CD4-positive, alpha-beta T cell treated with Interferon gamma for 1 hour (primary cell): ENCODE measurements at regions not wholly inside any gene's neighbourhood (a gene's known extent, or its start where the extent isn't known, plus 50 kb on each side); places are given as distances from the start of the nearest gene placed in this dataset.
"Not testable (repeated sequence)": the region's sequence is repeated elsewhere in the genome, so short reads cannot be mapped to it uniquely, and the experiment has no call there.

Source experiments
- DNase-seq: peaks from one replicate; pipeline ENCODE4 v3.0.0-alpha.2; 2020

DNA sequence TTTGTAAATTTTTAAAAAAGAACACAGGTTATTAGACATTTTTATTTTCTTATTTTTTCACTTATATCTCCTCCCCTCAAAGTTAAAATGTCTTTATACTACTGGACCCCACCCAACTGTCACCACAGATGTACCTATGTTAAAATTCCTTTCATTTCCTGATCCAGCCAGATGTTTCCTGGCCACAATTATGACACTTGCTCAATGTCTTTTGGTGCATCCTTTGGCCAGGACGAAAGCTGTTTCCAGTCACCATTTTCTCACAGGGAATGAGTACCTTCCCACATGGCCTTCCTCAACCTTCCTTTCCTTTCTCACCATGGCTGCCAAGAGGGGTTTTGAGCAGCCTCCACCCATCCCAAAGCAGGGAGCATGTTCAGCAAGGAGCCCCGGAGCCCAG is 365.7 kb upstream of the MAF start:
- no peak for DNase-seq

DNA sequence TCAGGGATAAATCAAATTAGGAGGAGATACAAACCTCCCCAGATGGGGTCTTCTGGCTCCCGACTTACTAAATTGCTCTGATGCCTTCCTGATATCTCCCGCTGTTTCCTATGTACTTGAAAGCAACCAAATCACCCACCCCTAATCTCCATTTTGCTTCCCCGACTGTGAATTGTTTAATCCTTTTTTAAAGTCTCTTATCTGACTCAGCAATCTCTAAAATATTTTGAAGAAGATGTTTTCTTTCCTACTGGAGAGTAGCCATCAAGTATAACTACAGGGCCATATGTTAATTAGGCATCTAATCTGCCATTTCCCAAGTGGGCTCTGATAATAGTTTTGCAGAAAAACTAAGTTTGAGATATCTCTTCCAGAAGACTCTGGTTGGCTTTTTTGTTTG is 365.2 kb upstream of the MAF start:
- DNase-seq = no peak

DNA sequence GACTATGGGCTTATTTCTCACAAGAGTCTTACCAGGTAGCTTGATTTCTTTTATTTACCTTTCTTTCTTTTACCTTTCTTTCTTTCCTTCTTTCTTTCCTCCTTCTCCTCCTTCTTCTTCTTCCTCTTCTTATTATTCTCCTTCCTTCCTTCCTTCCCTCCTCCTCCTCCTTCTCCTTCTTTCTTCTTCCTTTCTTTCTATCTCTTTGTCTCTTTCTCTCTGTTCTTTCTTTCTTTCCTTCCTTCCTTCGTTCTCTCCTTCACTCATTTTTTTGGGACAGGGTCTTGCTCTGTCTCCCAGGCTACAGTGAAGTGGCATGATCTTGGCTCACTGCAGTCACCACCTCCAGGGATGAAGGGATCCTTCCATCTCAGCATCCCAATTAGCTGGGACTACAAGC is 363.6 kb upstream of the MAF start:
- no peak for DNase-seq

DNA sequence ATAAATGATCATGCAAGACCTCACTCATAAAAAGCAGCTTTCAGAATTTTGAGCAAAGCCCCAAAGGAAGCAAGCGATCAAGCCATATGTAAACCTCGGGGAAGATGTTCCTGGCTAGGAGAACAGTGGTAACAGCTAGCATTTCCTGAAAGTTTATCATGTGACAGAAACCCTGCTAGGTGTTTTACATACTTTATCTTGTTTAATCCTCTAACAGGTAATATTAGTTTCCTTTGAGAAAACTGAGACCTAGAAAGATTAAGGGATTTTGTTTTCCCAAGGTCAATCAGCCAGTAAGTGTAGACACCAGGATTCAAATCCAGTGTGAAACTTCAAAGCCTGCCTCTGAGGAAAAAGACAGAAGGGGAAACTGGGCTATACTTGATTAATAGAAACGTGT is 362.4 kb upstream of the MAF start:
- DNase-seq = no peak

DNA sequence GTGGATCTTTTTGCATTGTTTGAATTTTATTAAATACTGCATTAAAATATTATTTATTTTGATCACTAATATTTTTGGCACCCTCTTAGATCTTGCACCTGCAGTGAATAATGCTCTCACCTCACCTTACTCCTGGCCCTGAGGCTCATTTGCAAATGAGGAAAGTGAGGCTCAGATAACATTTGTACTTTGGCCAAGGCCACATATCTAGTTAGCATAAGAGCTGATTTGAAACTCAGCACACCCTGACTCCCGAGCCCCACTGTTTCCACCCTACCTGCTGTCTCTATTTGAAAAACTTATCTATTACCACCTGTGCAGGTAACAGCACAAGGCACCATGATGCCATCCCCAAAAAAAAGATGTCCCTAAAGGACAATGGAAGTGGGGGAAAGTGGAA is 358.7 kb upstream of the MAF start:
- DNase-seq = no peak

DNA sequence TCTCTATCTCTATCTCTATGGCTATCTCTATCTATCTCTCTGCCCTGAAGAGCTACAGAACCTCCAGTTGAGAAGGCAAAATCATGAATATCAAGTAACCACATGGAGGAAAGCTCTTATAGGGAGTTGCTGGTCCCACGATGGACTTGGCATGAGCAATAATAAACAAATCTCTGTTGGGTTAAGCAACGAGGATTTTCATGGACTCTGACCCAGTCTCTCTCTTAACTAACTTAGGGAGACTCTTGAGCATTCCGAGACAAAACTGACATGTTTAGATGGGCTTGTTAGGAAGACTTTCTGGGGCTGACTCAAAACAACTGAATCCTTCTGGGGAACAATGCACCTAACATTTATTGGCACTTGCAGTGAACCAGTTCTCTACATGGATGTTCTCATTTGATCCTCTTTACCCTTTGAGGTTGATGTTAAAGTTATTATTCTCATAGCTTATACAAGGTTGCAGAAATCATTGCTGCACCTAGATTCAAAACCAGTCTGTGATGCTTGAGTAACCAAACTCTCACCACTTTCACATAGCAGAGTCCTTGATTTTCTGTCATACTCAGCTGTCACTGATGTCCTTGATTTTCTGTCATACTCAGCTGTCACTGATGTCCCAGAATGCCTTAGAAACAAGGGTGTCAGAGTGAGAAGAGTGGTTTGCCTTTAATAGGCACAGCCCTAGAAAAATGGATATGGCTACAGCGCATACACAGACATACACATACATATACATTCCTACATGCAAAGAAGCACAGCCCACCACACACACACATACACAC is 354.6 kb upstream of the MAF start:
- no peak for DNase-seq

DNA sequence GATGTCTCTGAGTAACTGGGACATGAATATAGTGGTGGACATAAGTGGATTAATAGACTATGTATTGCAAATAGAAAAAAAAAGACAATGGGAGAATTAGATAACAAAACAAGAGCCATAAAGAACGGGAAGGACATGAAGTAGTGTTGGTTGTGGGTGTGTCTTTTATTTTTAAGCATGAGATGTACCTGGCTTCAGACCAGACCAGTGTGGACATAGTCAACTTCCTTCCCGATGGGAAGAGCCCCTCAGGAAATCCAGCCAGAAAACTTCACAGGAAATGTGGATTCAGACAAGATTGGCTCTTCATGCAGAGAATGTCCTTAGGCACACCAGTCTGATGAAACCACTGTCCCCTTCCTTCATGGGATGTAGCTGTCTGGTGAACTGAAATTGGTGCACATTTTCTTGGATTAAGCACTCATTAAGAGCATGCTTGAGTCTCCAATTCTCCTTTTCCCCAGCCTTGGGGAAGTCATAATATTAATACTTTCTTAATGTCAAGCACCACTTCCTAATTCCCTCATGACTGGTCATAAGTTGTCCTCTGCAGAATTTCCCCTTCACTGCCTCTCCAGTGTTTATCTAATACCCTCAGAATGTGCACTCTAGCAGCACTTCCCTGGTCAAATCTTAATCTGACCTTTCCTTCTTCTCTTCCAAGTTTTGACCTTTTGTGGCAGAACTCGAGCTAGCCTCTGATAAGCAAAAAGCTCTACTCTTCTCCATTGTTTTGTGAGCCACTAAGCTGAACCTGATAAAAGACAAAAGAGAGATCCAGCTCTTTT is 350.6 kb upstream of the MAF start:
- no peak for DNase-seq

DNA sequence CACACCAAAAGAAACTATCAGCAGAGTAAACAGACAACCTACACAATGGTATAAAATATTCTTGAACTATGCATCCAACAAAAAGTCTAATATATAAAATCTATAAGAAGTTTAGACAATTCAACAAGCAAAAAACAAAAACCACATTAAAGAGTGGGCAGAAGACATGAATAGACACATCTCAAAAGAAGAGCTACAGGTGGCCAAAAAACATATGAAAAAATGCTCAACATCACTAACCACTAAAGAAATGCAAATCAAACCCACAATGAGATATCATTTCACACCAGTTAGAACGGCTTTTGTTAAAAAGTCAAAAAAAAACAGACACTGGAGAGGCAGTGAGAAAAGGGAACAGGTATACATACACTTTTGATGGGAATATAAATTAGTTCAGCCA is 348.9 kb upstream of the MAF start:
- no peak for DNase-seq

DNA sequence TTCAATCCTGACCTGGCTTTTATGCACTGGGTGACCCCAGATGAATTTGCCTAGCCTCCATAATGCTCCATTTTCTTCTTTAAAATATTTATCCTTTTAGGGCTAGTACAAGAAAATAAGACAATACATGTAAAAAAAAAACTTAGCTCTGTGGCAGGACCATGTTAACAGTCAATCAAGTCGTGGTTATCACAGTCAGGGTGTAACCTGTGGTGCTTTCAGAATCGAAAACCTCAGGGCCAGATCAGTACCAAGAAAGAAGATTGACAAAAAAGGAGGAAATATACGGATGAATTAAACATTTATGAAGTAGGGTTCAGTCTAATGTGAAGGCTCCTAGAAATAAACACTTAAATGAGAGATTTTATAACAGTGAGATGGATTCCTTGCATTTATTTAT is 347.2 kb upstream of the MAF start:
- no peak for DNase-seq

DNA sequence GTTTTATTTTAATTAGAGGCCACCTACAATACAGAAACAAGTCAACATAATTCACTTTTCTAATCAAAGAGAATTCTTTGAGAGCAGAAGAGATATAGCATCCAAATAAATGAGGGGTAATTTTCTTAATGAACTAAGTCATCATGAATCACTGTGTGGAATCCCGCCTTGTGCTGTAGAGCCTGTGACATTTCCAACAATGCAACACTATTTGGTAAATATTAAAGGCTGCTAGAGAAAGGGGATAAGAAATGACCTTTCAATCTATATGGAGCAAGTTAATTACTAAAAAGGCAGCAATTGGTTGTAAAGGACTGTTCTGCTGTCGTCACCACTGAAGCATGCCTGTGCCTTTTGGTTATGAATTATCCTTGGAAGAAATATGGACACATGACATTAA is 345.7 kb upstream of the MAF start:
- no peak for DNase-seq

DNA sequence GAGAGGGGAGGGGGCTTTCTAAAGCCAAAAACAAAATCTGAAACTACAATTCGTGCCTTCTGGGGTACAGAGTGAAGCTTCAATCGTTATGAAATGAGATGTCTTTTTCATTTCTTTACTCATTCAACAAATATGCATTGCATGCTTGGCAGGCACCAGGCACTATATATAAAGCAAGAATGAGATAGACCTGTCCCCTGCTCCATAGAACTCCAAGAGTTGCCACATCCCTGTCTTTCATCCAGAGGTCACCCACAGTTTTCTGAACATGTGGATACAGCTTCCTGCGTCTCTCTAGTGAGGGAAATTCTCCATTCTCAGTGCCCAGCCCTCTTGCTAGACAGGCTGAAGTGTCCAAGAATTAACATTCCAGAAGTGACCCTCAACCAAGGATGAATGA is 343.2 kb upstream of the MAF start:
- DNase-seq = no peak

DNA sequence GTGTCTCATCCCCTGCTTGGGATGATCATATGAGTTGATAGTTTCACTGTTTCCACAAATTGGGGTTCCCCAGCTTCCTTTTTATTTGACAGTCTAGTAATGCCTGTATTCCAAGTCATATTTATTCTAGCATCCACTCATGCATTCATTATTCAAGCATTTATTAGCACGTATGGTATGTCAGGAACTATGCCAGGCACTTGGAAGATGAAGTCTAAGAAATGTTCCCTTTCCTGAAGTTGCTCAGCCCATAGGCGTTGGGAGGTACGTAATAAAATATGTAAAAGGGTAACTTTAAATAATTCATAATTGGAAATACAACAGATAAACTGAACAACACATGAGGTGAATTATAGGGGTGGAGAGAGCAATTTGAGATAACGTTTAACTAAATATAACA is 338.0 kb upstream of the MAF start:
- DNase-seq = no peak

DNA sequence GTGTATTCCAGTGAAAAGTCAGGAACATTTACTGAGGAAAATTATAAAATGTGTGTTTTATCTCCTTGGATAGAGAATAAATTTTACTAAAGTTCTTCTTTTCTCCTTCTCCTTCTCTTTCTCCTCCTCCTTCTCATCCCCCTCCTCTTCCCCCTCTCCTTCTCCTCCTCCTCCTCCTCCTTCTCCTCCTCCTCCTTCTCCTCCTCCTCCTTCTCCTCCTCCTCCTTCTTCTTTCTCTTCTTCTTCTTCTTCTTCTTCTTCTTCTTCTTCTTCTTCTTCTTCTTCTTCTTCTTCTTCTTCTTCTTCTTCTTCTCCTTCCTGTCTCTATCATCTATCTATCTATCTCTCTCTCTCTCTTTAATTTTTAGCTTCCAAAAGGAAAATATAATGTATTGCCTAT is 337.1 kb upstream of the MAF start:
- not testable (repeated sequence) for DNase-seq

DNA sequence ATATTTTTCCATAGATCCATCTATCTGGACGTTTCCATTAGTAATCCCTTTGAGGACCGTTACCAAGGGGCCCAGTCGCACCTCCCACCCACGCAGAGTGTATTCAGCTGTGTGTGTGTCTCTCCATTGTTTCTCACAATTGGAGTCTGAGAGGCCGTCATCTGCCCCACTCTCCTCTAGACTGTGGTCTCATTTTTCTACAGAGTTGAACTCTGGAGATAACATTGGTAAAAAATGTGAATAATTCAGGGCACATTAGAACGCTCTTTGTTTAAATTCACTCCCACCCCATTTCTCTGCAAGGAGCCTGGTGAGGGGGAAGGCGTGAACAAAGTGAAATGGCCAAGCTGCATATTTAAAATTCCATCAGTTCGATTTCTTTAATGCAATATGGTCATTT is 333.1 kb upstream of the MAF start:
- DNase-seq = no peak

DNA sequence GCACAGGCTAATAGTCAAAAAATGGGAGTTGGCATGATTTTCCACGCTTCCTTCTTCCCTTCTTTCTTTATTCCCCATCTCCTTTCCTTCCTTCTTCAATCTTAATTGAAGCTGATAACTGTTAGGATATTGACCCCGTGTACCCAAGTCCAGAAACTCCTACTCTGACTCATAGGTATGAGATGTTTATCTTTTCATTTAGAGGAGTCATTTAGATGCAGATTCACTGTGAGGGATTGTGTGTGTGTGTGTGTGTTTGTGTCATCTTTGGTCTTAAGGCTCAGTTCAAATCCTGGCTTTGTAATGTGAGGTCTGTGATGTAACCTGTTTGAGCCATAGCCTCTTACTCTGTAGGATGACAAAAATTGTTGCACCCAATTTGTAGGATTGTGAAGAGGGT is 332.0 kb upstream of the MAF start:
- no peak for DNase-seq

DNA sequence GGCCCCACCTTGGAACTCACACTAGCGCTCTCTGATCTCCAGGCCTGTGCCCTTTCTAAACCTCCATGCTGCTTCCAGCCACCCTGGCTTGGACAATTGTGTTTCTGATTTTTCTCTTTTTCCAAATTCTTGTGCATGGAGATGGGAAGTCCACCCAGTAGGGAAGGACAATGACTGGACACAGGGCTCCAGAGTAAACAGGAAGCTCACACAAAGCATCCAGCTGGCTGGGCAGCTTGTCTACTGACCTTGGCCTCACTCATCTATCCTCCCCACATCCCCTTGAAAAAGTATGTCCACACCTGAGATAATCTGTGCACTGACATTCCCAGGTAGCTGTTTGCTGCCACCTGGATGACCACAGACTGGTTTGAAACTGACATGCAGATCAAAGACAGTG is 331.2 kb upstream of the MAF start:
- no peak for DNase-seq

DNA sequence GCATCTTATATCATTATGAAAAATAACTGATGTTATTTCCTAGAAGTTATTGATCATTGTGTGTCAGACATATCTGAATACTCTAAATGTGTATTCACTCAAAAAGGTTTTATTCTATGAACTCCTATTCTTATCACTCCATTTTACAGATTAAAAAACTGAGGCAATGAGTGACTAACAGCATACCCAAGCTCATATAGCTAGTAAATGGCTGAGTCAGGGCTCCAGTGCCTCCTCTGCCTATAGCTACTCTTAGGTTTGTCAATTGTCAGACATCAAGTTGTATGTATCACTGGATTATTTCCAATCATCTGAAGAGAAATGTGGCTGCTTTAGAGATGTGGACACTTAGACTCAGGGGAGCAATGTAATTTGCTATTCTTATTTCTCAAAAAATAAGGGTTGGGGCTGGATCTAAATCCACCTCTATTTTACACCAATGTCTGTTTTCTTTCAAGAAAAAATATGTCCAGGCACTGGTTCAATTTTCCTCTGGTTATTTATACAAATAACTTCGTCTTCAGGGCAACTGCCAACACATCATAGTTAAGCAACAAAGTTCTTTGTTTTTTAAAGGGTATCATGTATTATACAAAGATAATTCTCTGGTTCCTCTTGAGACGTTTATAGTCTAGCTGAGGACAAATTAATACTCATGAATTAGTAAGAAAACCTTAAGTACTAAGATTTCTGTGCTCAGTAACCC is 328.9 kb upstream of the MAF start:
- no peak for DNase-seq

DNA sequence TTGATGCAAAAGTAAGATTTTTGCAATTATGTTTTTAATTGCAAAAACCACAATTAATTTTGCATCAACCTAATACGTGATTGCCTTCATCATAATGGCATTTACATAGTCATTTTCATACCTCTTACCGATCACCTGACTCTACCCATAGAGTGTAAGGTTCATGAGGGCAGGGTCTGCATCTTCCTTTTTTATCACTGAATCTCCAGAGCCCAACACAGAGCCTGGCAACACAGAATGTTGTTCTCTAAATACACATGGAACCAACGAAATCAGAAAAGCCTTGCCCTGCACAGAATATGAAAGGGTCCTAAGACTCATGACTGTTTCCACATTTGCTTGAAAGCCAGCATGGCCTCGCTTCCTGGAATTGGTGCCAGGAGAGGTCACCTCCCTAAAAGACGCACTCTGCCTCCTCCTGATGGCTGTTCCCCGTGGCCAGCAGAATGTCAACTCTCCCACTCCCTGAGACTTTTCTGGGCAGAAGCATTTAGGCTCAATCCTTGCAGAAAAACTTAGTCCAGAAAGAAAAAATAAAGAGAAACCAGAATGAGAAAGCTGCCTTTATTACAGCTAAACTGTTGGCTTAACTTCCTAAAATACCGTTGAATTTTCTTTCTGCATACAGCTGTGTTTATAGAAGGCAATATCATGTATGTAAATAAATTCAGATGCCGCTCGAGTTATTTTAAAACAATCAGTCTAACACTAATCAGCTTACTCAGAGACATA is 327.8 kb upstream of the MAF start:
- no peak for DNase-seq

DNA sequence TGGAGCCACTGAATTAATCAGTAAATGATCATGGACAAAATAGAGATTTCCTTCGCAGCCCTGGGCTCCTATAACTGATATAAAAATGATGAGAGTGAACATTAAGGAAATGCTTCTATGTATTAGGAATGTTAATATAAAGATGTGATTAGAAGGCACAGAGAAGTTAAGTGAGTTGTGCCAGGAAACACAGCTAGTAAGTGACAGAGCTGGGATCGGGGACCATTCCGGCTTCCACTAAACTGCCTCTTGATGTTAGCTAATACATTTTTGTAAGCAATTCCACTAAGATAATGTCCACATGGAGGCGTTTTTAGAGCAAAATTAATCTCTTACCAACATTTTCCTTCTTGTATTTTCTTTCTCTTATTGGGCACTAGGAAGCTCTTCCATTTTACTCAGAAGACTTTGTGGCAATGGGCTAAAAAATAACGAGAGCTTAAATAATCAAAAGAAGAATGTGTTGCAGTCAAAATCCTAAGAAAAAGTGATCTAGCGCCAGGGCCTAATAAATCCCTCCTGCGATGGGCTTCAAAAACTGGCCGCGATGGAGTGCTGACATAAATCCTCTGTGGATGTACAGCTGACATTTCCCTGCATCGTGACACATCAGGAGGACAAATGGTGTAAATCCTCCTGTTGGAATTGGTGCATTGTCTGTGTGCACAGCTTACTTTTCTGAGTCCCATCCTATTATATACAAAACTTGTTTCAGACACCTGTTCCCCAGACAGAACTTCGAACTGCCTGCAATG is 326.1 kb upstream of the MAF start:
- DNase-seq = no peak

DNA sequence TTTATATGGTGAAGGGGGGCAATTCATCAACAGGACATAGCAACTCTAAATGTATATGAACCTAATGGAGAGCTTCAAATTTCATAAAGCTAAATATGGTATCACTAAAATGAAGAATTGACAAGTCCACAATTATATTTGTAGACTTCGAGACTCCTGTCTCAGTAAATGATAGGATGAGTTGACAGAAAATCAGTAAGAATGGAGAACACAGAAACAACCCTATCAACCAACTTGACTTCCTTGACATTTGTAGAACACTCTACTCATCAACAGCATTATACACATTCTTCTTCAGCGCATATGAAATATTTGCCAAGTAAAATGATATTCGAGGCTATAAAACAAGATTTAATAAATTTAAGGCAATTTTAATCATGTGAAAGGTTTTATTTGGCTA is 322.9 kb upstream of the MAF start:
- DNase-seq = no peak

DNA sequence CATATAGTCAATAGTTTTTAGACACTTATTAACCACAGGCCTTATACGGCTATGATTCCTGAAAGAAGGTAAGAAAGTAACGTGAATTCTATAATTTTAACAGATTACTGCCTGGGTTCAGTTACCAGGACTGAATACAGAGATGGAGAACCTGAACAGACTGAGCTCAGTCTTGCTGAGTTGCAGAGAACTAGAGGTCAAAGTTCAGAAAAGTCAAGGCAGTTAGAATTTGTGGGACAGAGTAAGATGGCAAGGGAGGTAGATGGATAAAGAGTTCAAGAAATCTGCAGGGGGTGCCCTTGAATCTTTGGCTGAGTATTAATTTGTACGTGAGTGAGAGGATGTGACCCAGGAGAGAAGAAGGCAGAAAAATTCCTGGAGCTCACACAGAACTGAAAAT is 320.1 kb upstream of the MAF start:
- no peak for DNase-seq

DNA sequence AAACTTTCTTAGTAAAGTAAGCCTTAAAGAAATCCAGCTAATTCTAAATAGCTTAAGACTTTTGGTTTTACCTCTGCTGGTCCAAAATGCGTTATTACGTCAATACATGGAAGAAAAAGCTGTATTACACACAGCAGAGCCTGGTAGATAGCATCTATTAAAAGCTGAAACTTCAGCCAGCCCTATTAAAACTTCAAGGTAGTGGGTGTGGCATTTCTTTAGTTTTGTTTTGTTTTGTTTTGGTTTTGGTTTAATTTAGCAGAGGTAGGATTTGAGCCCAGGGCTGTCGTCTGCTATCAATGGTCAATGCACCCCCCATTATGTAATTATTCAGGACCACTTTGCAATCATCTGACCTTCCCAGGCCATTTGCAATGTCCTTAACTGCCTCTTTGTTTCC is 318.4 kb upstream of the MAF start:
- no peak for DNase-seq

DNA sequence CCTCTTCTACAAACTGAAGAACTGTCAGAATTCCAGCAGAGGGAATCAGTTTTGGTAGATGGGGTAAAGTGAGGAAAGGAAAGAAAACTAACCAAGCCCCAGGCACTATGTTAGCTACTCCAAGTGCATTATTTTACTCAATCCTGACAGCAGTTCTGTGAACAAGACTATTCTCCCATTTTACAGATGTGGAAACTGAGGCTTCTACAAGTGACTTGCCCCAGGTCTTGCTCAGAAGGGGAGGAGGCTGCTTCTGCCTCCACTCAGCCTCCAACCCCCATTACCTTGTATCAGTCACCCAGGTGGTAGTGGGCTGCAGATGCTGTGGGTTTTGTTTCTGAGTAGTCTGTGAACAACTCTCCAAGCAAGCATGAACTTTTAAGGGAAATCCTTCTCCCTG is 315.2 kb upstream of the MAF start:
- DNase-seq = no peak
